HUES64 (cell line): ENCODE measurements at regions not wholly inside any gene's neighbourhood (a gene's known extent, or its start where the extent isn't known, plus 50 kb on each side); places are given as distances from the start of the nearest gene placed in this dataset.

Source experiments
- H3K27ac ChIP-seq: 2 replicates; pipeline ENCODE4 v1.7.0; 2013; ENCODE audit warnings: low read depth, low read length, inconsistent platforms
- H3K27me3 ChIP-seq: 2 replicates; pipeline ENCODE4 v1.6.1; 2013; ENCODE audit warnings: mild to moderate bottlenecking, low read length; ENCODE audit not compliant: insufficient read depth
- H3K36me3 ChIP-seq: 2 replicates; pipeline ENCODE4 v1.6.1; 2013; ENCODE audit warnings: mild to moderate bottlenecking, low read length; ENCODE audit not compliant: insufficient read depth
- H3K4me1 ChIP-seq: 2 replicates; pipeline ENCODE4 v1.6.1; 2013; ENCODE audit warnings: mild to moderate bottlenecking, low read length, moderate library complexity; ENCODE audit not compliant: insufficient read depth
- H3K4me3 ChIP-seq: 2 replicates; pipeline ENCODE4 v1.5.1; 2013; ENCODE audit warnings: mild to moderate bottlenecking, low read length, moderate library complexity
- H3K9ac ChIP-seq: 2 replicates; pipeline ENCODE4 v1.6.1; 2013; ENCODE audit warnings: mild to moderate bottlenecking, low read depth, low read length
- H3K9me3 ChIP-seq: 2 replicates; pipeline ENCODE4 v1.6.1; 2013; ENCODE audit warnings: low read depth, low read length; ENCODE audit not compliant: insufficient read depth
- WGBS: fragments of 150-250, 120-280 bp; methylation state at CpG from one replicate; pipeline ENCODE4 v1.1.7; 2013; ENCODE audit warnings: missing lambda C conversion rate; 5-methylcytosine and 5-hydroxymethylcytosine counted together

DNA sequence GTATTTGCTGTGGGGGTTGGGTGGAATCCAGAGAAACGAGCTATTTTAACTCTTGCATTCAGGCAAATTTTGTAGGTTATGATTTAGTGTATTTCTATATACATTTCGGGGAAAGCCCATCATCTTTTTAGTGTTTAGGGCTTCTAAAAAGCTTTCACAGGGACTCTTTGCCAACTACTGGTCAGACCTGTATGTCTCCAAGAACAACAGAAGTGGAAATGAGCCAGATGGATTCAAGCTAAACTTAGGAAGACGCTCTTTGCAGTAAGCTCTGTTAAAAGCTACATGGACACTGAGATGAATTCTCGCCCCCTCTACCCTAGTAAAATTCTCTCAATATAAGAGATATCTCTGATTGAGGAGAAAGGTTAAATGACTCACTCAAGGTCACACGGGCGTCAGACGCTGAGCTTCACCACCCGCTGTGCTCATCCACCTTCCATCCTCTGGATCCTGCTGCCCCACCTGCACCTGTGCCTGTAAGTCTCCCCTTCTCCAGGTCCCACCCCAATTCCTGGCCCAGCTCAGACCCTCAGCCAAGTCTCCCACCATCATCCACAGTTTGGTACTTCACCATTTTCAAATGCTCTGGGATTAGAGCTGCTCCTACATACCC is 85.6 kb downstream of the MARCHF4 start:
- 55% methylated on average over 7 of the region's 8 CpGs for WGBS
- Histone ChIP-seq H3K27me3 (no peaks in the 10 kb centered on the region), H3K27ac (no peak overlapping the region), H3K4me3 (no peak overlapping the region), H3K9me3 (no peaks in the 10 kb centered on the region), H3K36me3 (no peaks in the 10 kb centered on the region), H3K4me1 (peaks cover 45% of the 10 kb centered on the region), H3K9ac (no peak overlapping the region)

DNA sequence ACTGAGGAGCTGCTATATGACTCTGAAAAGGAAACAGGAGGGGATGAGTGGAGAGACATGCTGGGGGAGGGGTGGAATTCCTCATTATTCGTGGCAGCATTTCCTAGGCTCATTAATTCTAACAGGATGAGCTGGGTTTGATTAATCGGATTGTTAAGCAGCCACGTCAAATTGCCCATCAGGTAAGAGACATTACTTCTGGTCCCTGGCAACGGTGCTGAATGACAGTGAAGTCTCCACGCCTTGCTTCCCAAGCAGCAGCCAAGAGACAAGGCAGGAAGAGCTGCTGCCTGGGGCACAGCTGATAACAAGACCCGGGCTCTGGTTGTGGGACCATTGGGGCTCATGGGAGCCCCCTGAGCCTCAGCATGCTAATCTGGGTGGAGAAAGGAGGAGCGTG is 86.6 kb downstream of the MARCHF4 start:
- WGBS: 54% methylated on average over 7 of the region's 7 CpGs
- Histone ChIP-seq H3K36me3 (no peaks in the 10 kb centered on the region), H3K9ac (no peak overlapping the region), H3K4me3 (no peak overlapping the region), H3K4me1 (peaks cover 50% of the 10 kb centered on the region), H3K27me3 (no peaks in the 10 kb centered on the region), H3K27ac (no peak overlapping the region), H3K9me3 (no peaks in the 10 kb centered on the region)

- H3K9ac ChIP-seq: no peak overlapping the region
- H3K4me3 ChIP-seq: no peak overlapping the region
- no peaks in the 10 kb centered on the region for H3K36me3 ChIP-seq
- WGBS: 87% methylated on average over 3 of the region's 3 CpGs
- peaks cover 50% of the 10 kb centered on the region for H3K4me1 ChIP-seq
- H3K27ac ChIP-seq: no peak overlapping the region
- no peaks in the 10 kb centered on the region for H3K9me3 ChIP-seq
- H3K27me3 ChIP-seq: no peaks in the 10 kb centered on the region
These were observed 87.6 kb downstream of the MARCHF4 start for GRCh38 chr2:216284708-216285107.

- no peaks in the 10 kb centered on the region for H3K9me3 ChIP-seq
- H3K27ac ChIP-seq: no peak overlapping the region
- 67% methylated on average over 12 of the region's 12 CpGs for WGBS
- peaks cover 42% of the 10 kb centered on the region for H3K4me1 ChIP-seq
- no peak overlapping the region for H3K4me3 ChIP-seq
- no peak overlapping the region for H3K9ac ChIP-seq
- no peaks in the 10 kb centered on the region for H3K27me3 ChIP-seq
- H3K36me3 ChIP-seq: no peaks in the 10 kb centered on the region
These were observed 89.0 kb downstream of the MARCHF4 start for GRCh38 chr2:216283038-216283900.

DNA sequence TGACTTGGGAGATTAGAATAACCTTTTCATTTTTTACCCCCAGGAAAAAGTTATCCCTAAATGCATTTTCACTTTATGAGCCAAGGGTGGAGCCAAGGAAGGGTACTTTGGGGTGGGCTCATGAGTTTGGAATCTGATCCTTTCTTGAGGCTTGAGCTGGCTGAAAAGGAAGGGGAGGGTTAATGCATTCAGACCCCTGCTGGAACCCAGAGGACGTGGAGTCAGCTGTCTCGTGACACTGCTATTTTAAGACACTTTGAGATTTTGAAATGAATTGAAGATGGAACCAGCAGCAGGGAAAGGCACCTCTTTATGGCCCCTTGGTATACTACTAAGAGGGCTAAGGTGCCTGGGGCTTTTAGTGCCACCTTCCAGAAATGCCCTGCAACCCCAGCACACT is 90.4 kb downstream of the MARCHF4 start:
- H3K4me3 ChIP-seq: no peak overlapping the region
- H3K36me3 ChIP-seq: no peaks in the 10 kb centered on the region; the same call in 1 of the 2 replicates
- no peak overlapping the region for H3K27ac ChIP-seq
- no peaks in the 10 kb centered on the region for H3K9me3 ChIP-seq
- H3K4me1 ChIP-seq: peaks cover 36% of the 10 kb centered on the region
- no peak overlapping the region for H3K9ac ChIP-seq
- H3K27me3 ChIP-seq: no peaks in the 10 kb centered on the region
- 11% methylated on average over 2 of the region's 2 CpGs for WGBS

- H3K27ac ChIP-seq: no peak overlapping the region
- H3K36me3 ChIP-seq: no peaks in the 10 kb centered on the region; the same call in 1 of the 2 replicates
- no peak overlapping the region for H3K9ac ChIP-seq
- WGBS: 89% methylated on average over 1 of the region's 1 CpG
- no peaks in the 10 kb centered on the region for H3K27me3 ChIP-seq
- no peaks in the 10 kb centered on the region for H3K9me3 ChIP-seq
- H3K4me3 ChIP-seq: no peak overlapping the region
- peaks cover 30% of the 10 kb centered on the region for H3K4me1 ChIP-seq
These were observed 91.0 kb downstream of the MARCHF4 start for GRCh38 chr2:216281316-216281715.

DNA sequence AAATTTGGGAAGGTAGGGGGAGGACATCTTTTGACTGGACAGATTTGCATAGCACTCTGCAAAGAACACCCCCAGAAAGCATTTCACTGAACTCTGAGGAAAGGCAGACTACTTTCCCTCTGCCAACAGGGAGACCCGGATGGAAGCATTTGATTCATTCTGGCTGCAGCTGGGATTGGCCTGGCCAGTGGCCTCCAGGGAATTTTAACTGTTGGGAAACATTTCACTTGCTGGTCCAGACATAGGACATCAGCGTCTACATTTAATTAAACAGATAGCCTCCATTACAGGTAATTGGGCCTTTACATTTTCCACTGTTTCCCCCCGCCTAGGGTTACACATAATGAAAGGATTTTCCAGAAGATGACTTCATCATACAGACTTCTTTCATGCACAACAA is 92.8 kb downstream of the MARCHF4 start:
- 90% methylated on average over 3 of the region's 3 CpGs for WGBS
- Histone ChIP-seq H3K4me1 (peaks cover 20% of the 10 kb centered on the region), H3K27me3 (no peaks in the 10 kb centered on the region), H3K4me3 (no peak overlapping the region), H3K9me3 (no peaks in the 10 kb centered on the region), H3K9ac (no peak overlapping the region), H3K36me3 (no peaks in the 10 kb centered on the region; the same call in 1 of the 2 replicates), H3K27ac (no peak overlapping the region)

- Histone ChIP-seq H3K9me3 (no peaks in the 10 kb centered on the region), H3K27me3 (no peaks in the 10 kb centered on the region), H3K4me3 (no peak overlapping the region), H3K27ac (no peak overlapping the region), H3K36me3 (no peaks in the 10 kb centered on the region; the same call in 1 of the 2 replicates), H3K4me1 (peaks cover 19% of the 10 kb centered on the region), H3K9ac (no peak overlapping the region)
- 87% methylated on average over 5 of the region's 5 CpGs for WGBS
These were observed 93.3 kb downstream of the MARCHF4 start for GRCh38 chr2:216279031-216279430.

- H3K9me3 ChIP-seq: no peaks in the 10 kb centered on the region
- H3K4me1 ChIP-seq: 0 out of 2 replicates have a peak, but pooled peaks cover 5% of the 10 kb centered on the region
- 95% methylated on average over 2 of the region's 2 CpGs for WGBS
- H3K36me3 ChIP-seq: no peaks in the 10 kb centered on the region; the same call in 1 of the 2 replicates
- no peaks in the 10 kb centered on the region for H3K27me3 ChIP-seq
- H3K4me3 ChIP-seq: no peak overlapping the region
- no peak overlapping the region for H3K27ac ChIP-seq
- H3K9ac ChIP-seq: no peak overlapping the region
These were observed 96.4 kb downstream of the MARCHF4 start for GRCh38 chr2:216275890-216276289.

DNA sequence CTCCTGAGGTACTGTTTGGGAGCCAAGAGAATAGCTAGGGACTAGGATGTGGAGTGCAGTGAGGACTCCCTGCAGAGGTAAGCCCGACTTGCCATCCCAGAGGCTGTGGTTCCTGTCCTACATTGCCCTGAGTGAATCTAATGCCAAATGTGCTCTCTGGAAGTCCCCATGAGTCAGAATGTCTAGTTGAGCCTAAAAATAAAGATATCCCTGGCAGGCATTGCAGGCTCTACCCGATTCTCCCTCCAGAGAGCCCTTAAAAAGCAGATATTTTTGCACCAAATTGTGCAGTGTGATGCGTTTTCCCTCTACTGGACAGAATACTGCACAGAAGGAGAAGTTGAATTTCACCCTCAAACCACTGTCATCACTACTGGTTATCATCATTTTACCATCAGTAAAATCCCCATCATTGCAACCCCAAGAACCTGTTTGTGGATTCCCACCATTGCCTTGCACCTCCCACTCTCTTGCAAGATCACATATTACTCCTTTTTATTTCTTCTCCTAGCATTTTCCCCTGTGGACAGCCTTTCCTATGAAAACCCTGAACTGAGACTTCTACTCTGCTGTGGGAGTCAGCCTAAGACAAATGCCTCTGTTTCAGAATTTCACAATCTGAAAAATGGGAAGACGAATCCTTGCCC is 98.0 kb downstream of the MARCHF4 start:
- Histone ChIP-seq H3K4me1 (0 out of 2 replicates have a peak, but pooled peaks cover 1% of the 10 kb centered on the region), H3K27ac (no peak overlapping the region), H3K9ac (no peak overlapping the region), H3K36me3 (no peaks in the 10 kb centered on the region; the same call in 1 of the 2 replicates), H3K27me3 (no peaks in the 10 kb centered on the region), H3K4me3 (no peak overlapping the region), H3K9me3 (no peaks in the 10 kb centered on the region)
- WGBS: 88% methylated on average over 4 of the region's 4 CpGs

DNA sequence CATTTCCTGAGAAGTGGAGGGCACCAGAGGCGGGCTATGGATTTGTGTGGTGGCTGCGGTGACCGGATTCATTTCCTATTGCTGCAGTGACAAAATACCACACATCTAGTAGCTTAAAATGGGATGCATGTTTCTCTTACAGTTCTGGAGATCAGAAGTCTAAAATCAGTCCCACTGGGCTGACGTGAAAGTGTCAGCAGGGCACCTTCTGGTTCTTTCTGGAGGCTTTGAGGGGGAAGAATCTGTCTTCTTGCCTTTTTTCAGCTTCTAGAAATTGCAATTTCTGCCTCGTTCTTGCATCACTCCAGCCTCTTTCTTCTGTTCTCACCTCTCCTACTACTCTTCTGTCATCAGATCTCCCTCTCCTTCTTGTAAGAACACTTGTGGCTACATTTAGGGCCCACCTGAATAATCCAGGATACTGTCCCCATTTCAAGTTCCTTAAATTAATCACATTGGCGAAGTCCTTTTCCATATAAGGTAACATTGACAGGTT is 111.2 kb downstream of the MARCHF4 start:
- Histone ChIP-seq H3K36me3 (no peaks in the 10 kb centered on the region), H3K9ac (no peak overlapping the region), H3K4me3 (no peak overlapping the region), H3K27ac (no peak overlapping the region), H3K9me3 (no peaks in the 10 kb centered on the region), H3K4me1 (no peaks in the 10 kb centered on the region), H3K27me3 (no peaks in the 10 kb centered on the region)
- 89% methylated on average over 4 of the region's 6 CpGs for WGBS
